ENCODE measurements at regions not wholly inside any gene's neighbourhood (a gene's known extent, or its start where the extent isn't known, plus 50 kb on each side); places are given as distances from the start of the nearest gene placed in this dataset.
"Not testable (repeated sequence)": the region's sequence is repeated elsewhere in the genome, so short reads cannot be mapped to it uniquely, and the experiment has no call there.

DNA sequence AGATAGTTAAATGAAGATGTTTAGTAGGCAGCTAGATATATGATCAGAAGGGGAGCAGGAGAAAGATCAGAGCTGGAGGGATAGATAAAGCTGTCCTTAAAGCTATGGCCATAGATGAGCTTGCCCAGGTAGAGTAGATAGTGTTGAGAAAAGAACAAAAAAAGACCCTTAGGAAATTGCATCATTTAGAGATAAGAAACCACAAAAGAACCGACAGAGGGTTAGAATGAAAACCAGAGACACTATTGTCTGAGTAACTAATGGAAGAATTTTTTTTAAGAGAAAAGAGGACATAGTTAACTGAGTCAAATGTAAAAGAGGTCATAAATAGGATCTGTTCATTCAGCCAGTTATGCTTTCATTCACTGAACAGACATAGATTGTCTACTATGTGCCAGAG lies 101.8 kb downstream of the TNFAIP3 start:
- no peak for DNase-seq (ENCODE audit: low read depth in 2 of 3, low spot score in 2 of 3)

- no peak for DNase-seq (ENCODE audit: low read depth in 2 of 3, low spot score in 2 of 3)
Measured at GRCh38 chr6:137969874-137970273, 102.8 kb downstream of the TNFAIP3 start.

- DNase-seq (ENCODE audit: low read depth in 2 of 3, low spot score in 2 of 3) = no peak
Measured at GRCh38 chr6:137970368-137970767, 103.3 kb downstream of the TNFAIP3 start.

DNA sequence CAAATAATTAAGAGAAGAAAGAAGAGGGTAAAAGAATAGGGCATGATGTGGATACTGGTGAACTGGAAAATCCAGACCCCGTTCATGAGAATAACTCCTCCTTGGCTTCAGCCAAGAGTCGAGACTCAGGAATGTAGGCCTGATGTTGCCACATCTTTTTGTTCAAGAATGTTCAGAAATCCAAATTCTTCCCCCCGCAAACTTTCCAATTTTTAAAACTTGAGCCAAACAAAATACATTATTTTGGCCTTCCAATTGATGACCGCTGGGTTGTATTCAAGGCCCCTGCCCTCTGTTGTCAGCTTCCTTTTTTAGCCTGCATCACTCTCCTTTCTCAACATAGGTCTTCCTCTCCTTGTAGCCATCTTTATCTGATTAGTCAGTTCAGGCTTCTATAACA lies 106.1 kb downstream of the TNFAIP3 start:
- DNase-seq (ENCODE audit: low read depth in 2 of 3, low spot score in 2 of 3) = no peak

DNA sequence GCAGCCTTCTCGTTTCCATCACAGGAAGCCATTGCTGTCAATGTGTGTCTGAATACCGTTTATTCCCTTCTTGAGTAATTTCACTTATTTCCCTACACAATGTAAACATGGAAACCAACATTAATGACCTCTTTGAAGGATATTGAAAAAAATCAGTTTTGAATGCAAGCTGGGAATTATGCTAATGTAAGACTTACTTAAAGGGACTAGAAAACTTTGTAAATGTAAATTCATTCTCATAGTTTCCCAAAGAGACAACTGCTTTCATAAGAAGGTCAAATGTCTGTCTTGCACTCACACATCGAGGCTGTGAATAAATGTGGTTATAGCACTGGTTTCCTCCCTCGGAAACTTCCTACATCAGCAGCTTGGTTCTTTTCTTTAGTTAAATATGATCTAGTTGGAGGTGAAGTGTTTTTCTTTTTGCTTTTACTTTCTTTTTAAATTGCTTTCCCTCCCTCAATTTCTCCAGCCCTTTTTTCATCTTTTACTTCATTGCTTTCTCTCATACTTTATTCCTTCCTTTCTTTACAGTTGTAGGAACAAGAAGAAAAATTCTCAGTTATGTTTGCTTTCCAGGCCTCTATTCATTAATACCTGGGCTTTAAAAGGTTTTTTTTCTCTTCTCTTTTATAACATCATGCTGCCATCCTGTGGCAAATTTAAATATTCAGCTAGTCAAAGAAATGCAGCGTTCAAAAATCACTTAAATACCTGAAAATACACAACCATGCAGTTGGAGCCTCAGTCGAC lies 108.3 kb downstream of the TNFAIP3 start:
- no peak for DNase-seq (ENCODE audit: low read depth in 2 of 3, low spot score in 2 of 3)

GRCh38 chr6:137976430-137976829 lies 109.4 kb downstream of the TNFAIP3 start:
- no peak for DNase-seq (ENCODE audit: low read depth in 2 of 3, low spot score in 2 of 3)

- DNase-seq (ENCODE audit: low read depth in 2 of 3, low spot score in 2 of 3) = no peak
Measured at GRCh38 chr6:137977206-137977605, 110.1 kb downstream of the TNFAIP3 start.

DNA sequence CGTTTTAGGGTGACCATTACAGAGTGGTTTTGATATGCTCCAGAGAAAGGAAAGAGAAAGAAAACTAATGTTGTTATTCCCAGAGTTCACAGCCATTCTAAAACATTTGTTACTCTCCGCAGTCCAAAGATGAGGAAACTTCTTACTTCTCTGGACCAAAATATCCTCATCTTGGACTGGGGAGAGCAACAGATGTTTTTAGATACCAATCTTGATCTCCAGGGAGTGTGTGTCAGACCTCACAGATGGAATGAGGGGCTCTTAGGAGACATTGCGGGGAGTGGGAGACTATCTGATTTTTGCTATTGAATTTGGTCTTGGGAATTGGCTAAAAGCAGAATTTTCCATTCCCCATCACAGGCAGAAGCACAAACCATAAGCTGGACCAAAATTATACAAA lies 110.8 kb downstream of the TNFAIP3 start:
- no peak for DNase-seq (ENCODE audit: low read depth in 2 of 3, low spot score in 2 of 3)

DNA sequence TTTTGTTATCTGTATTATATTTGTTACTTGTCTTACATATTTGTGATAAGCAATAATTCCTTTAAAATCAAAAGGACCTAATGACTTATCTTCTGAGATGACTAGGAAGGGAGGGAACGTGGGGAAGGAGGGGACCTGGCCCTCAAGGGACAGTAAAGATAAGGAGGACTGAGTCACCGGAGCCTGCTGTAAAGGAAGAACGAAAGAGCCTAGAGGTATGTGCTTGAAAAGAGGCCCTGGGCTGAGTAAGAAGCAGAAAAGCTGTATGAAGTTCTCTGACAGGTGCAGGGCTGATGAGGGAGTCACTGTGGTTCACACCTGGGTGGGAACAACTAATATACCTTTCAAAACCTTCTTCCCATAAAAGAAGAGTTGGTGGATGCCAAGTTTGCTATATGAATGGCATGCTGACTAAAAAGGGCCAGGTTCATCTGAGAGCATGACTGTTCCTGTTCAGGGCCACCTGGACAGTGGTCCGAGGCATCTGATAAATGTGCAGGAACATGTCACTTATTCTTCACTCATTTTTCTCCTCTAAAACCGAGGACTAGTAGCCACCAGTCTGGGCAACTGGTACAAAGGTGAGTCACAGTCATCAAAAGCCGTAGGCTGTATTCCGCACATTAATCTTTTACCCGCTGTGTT lies 111.3 kb downstream of the TNFAIP3 start:
- no peak for DNase-seq (ENCODE audit: low read depth in 2 of 3, low spot score in 2 of 3)

DNA sequence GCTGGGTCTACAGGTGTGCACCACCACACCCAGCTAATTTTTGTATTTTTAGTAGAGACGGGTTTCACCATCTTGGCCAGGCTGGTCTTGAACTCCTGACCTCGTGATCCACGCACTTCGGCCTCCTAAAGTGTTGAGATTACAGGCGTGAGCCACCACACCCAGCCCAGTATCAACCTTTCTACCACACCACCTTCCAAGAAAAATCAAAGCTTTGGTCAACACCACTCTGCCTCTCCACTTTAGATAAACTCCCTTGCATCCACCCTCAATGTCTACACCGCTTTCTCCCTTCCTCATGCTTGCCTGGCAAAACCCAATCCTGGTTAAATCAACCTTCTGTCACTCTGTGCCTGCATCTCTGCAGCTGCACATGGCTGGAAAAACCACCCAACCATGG lies 112.2 kb downstream of the TNFAIP3 start:
- DNase-seq (ENCODE audit: low read depth in 2 of 3, low spot score in 2 of 3) = not testable (repeated sequence)

DNA sequence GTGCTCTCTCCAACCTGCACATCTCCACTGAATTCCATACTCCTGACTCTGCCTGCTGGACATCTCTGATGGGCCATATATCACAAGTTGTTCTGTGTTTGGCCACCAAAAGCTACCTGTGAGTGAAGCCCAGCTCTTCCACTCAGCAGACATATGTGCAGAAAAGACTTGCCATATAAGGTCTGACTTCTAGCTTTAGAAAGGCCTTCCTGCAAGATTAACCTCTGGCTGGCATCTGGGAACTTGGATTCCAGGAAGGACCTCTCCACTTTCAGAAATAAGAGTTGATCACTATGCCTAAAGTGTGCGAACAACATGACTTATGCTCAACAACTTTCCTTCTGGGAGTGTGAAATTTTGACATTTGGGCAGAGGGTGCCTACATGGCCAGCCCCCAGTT lies 113.7 kb downstream of the TNFAIP3 start:
- no peak for DNase-seq (ENCODE audit: low read depth in 2 of 3, low spot score in 2 of 3)

- no peak for DNase-seq (ENCODE audit: low read depth in 2 of 3, low spot score in 2 of 3)
Measured at GRCh38 chr6:137981758-137982157, 114.7 kb downstream of the TNFAIP3 start.

DNA sequence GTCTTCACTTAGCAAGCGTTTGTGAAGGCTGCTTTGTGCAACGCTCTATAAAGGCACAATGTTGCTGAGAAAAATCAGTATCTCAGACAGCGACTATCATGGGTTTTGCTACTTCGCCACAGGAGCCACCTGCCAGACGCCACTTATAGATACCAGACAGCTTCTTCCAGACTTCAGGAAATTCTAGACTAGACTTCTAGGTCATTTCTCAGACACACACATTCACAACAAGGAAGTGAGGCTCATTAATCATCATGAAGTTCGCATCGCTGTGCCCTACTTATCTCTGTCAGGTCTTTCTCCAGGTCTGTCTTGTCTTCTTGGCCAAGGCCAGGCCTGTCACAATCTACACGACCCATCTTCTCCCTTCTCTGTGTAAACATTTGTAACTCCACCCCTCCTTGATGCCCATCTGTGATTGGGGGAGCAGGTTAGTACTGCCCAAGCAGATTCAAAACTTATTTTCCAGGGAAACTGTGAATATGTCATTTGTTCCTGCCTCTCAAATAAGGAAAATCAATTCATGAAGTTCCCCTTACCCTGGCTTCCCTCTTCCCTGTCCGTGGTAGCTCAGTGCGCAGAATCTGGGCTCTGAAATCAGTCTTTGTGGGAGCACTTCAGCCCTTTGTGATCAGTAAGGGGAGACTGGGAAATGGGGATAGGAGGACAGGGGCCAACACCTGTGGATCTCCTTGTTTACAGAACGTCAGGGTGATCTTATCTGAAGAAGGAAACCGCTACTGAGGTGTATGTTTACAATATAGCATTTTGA lies 115.5 kb downstream of the TNFAIP3 start:
- no peak for DNase-seq (ENCODE audit: low read depth in 2 of 3, low spot score in 2 of 3)

- no peak for DNase-seq (ENCODE audit: low read depth in 2 of 3, low spot score in 2 of 3)
Measured at GRCh38 chr6:137983269-137983668, 116.2 kb downstream of the TNFAIP3 start.

- no peak for DNase-seq (ENCODE audit: low read depth in 2 of 3, low spot score in 2 of 3)
Measured at GRCh38 chr6:137989664-137990063, 117.6 kb downstream of the PERP start.

GRCh38 chr6:137995371-137995770 lies 111.8 kb downstream of the PERP start:
- DNase-seq (ENCODE audit: low read depth in 2 of 3, low spot score in 2 of 3) = no peak

DNA sequence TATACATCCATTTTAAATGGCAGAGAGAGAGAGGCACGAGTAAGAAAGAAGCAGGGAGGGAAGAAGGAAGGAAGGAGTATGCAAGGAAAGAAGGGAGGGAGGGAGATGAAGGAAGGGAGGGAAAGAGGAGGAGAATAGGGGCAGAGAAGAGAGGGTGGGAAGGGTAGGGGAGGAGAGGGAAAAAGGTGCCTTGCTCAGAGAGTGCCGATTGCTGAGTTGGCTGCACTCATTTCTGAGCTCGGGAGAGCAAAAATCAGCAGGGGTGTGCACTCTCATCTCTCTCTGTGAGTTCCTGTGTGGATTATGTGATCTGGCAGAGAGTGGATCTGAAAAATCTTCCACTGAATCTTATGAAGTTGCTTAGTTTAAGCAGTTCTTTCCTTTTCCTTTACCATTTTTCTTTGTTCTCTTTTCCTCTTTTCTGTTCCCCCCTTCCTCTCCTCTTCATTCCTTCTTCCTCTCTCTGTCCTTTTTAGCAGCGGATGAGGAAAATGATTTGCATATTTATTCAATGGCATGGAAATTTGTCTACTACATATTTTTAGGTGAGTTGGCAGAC lies 108.7 kb downstream of the PERP start:
- no peak for DNase-seq (ENCODE audit: low read depth in 2 of 3, low spot score in 2 of 3)

- no peak for DNase-seq (ENCODE audit: low read depth in 2 of 3, low spot score in 2 of 3)
Measured at GRCh38 chr6:137999815-138000214, 107.4 kb downstream of the PERP start.

DNA sequence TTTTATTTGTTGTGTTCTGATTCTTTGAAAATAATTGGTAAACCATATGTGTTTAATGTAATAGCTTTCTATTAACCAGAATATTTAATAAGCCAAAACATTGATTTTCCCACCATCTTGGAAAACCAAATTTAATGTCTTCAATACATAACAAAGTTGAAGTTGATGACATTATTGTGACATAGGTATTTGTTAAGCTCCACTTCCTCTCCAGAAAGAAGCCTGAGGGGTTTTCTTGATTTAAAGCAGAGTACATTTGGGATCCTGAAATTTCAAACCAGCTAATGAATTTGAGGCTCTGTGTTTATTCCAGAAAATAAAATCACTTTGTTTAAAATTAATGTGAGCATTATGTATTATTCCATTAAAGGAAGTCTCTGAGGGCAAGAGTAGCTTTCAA lies 106.3 kb downstream of the PERP start:
- DNase-seq (ENCODE audit: low read depth in 2 of 3, low spot score in 2 of 3) = no peak

DNA sequence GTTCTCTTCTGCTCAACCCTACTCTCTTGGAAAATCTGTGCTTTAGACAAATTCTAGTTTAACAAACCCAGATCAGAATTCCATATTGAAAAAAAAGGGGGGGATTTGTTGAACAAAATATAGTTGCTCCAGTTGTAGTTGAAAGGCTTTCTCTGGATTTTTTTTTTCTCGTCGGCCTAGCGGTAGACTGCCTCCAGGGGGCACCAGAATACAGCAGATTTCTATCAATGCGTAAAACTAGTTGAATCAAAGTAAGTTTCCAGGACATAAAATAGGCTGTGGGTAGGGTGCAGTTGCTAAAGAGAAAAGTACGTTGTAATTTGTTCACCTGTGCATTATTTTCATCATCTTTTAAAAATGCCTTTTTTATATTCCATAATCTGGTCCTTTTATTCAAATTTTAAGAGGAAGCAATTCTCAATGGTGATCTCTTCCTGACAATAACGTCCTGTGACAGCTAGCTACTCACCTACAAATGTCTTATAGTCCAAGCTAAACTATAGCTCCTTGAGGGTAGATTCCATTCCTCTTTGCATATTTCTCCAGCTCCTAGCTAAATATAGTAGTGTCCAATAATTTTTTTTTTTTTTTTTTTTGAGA lies 105.4 kb downstream of the PERP start:
- peak in 1 of 3 experiments; percentile 27 for DNase-seq (ENCODE audit: low read depth in 2 of 3, low spot score in 2 of 3)

All from activated CD8-positive, alpha-beta memory T cell treated with anti-CD3 and anti-CD28 coated beads for 48 hours (primary cell).